ENCODE measurements at regions not wholly inside any gene's neighbourhood (a gene's known extent, or its start where the extent isn't known, plus 50 kb on each side); places are given as distances from the start of the nearest gene placed in this dataset.

DNA sequence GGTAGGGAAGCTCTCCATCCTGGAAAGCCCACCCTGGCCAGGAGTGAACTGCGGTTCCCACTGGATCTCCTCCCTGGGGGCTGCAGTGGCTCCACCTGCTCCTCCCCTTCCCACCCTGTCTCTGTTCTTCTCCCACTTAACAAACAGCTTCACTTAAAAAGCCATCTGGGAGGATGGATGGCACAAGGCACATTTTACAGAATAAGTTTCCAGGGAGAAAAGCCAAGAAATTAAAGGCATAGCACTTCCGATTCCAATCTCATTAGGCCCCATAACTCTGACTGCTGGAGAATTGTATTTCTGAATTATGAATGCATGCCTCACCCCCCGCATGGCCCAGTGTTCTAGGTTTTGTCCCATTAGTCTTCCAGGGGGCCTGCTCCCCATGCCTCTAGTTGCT lies 718.3 kb downstream of the PTPRU start:
- TF ChIP-seq, protein P1, sequence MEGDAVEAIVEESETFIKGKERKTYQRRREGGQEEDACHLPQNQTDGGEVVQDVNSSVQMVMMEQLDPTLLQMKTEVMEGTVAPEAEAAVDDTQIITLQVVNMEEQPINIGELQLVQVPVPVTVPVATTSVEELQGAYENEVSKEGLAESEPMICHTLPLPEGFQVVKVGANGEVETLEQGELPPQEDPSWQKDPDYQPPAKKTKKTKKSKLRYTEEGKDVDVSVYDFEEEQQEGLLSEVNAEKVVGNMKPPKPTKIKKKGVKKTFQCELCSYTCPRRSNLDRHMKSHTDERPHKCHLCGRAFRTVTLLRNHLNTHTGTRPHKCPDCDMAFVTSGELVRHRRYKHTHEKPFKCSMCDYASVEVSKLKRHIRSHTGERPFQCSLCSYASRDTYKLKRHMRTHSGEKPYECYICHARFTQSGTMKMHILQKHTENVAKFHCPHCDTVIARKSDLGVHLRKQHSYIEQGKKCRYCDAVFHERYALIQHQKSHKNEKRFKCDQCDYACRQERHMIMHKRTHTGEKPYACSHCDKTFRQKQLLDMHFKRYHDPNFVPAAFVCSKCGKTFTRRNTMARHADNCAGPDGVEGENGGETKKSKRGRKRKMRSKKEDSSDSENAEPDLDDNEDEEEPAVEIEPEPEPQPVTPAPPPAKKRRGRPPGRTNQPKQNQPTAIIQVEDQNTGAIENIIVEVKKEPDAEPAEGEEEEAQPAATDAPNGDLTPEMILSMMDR (IDR thresholded peaks at IDR 0.05; ENCODE audit: low read depth, low read length, poor library complexity, severe bottlenecking), result no peak
- no peak for TF ChIP-seq EZH2phosphoT487 (IDR thresholded peaks at IDR 0.05; ENCODE audit: borderline replicate concordance, low read length)
